ENCODE measurements at regions not wholly inside any gene's neighbourhood (a gene's known extent, or its start where the extent isn't known, plus 50 kb on each side); places are given as distances from the start of the nearest gene placed in this dataset.

GRCh38 chr21:35342440-35342839 is 293.3 kb upstream of the RUNX1 start:
- DNase-seq (ENCODE audit: low read depth): no peak

DNA sequence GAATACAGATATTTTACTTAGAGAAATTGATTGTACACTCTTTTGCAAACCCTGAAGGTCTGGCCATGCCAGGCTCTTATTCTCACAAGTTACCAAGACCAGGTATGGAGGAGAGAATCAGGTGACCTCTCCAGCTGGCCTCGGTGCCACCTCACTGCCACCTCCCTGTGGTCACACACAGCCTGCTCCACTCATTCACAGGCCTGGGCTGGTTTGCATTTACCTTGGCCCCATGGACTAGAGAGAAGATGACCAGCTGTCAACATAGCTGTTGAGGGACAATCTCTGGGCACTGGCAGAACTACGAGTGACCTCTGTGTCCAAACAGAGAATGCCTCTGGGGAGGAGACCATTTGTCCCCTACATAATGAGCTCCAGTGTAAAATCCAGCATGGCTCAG is 291.2 kb upstream of the RUNX1 start:
- DNase-seq (ENCODE audit: low read depth): no peak

DNA sequence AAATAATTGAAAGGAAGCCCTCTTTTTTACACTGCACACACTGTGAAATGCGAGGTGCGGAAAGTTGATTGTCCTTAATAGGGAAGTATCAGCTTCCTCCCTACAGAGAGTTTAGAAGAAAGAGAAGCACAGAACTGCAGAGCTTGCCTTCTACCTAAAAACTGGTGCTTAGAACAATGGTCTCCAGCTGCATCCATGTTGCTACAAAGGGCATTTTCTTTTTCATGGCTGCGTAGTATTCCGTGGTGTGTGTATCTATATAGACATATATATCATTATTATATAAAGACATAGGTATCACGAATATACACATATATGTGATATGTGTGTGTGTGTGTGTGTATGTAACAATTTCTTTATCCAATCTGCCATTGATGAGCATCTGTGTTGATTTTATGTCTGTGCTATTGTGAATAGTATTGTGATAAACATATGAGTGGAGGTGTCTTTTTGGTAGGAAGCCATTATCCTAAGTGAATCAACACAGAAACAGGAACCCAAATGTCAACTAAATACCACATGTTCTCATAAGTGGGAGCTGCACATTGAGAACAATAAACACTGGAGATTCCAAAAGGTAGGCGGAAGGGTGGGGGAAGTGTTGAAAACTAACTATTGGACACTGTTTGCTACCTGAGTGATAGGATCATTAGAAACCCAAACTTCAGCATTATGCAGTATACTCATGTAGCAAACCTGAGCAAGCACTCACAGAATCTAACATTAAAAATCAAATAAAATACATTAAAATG is 290.0 kb upstream of the RUNX1 start:
- DNase-seq (ENCODE audit: low read depth): no peak

DNA sequence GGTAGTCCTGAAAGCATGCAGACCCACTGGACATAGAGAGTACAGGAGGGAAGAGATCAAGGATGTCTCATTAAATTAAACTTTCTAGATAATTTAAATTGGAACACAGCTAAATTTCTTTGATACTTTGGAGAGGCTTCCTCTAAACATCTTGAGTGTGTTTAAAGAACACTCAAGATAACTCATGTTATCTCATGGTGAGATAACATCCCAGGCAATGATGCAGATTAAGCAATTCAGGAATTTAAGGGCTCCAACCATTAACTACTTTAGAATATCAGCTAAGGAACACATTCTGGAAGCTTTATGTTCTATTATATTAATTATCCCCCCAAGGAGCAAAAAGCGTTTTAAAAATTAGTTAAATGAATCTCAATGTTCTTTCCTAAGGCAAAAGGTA is 289.2 kb upstream of the RUNX1 start:
- no peak for DNase-seq (ENCODE audit: low read depth)

- no peak for DNase-seq (ENCODE audit: low read depth)
Measured at GRCh38 chr21:35337573-35337972, 288.5 kb upstream of the RUNX1 start.

DNA sequence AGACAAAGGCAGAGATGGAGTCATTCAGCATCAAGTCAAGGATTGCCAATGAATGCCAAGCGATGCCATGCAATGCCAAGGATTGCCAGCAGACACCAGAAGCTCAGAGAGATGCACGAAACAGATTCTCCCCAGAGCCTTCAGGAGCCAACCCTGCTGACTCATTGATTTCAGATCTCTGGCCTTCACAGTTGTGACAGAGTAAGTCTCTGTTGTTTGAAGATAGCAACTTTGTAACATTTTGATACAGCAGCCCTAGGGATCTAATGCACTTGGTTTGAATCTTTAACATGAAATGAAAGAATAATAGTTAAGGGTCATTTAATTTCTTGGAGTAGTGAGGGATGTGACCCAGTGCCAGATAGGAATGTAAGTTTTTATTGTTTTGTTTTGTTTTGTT is 287.4 kb upstream of the RUNX1 start:
- no peak for DNase-seq (ENCODE audit: low read depth)

DNA sequence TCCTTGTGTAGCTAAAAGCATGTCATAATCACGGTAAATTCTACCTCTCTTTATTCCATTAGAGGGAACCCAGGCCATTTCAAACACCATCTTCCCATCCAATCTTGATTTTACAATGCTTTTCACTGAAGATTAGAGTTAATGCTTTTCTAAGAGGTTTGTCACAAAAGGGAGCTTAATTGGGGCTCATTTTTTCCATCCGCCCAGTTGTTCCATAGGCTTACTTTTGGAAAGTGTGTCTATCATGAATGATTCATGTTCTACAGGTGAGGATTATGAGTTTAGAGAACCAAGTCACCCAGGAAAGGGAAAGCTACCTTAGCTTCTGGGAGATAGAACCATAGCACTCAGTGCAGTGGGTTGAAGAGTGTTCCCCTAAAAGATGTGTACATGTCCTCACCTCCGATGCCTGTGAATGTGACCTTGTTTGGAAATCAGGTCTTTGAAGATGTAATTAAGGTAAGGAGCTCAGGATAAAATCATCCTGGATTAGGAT is 286.9 kb upstream of the RUNX1 start:
- no peak for DNase-seq (ENCODE audit: low read depth)

GRCh38 chr21:35333831-35334618 is 284.9 kb upstream of the RUNX1 start:
- DNase-seq (ENCODE audit: low read depth): no peak

GRCh38 chr21:35332841-35333426 is 283.8 kb upstream of the RUNX1 start:
- no peak for DNase-seq (ENCODE audit: low read depth)

DNA sequence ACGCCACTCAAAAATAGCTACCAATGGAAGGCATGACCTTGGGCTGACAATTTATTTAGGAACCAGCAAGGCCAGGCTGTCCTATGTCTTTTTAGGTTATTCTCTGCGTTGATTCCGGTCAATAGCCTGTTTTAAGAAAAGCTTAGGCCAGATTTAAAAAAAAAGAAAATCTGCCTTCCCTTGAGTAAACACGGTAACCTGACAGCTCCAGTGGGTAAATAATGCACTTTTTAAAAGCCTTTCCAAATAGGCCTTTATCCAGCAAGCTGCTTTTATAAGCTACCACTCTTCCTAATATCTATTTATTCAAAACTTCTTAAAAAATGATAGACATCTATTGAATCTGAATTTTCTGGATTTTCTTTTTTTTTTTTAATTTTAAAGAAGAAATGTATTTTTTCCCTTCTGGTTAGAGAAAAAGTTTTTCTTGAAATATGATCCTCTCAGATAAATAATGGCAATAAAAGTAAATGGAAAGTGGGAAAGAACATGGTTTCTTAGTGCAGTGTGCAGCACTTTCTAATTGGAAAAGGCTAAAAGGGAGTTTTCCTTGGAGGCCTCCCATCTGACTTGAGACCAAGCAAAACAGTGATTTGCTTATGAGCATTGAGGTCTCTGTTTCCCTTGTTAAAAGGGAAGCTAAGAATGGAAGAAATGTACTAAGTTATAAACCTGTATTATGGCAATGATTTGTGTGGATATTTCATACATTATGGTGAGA is 281.0 kb upstream of the RUNX1 start:
- no peak for DNase-seq (ENCODE audit: low read depth)

- DNase-seq (ENCODE audit: low read depth): no peak
Measured at GRCh38 chr21:35328856-35329455, 279.9 kb upstream of the RUNX1 start.

DNA sequence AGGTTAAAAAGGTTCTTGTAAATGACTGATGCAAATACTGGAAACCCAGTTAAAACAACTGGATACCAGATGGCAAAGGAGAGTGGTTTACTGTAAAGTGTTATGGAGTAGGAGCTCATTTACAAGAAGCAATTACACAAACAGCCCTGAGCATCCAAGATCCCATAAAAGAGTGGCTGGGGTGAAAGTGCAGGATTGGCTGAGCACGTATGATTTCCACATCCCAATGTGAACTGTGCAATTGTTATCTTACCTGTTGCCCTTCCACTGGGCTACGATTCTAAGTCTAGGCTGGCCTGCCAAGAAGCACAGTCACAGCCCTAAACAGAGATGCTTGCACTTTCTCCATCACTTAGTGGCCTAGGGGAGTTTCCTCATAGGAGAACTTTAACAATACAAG is 277.6 kb upstream of the RUNX1 start:
- no peak for DNase-seq (ENCODE audit: low read depth)

- DNase-seq (ENCODE audit: low read depth): no peak
Measured at GRCh38 chr21:35325953-35326352, 276.9 kb upstream of the RUNX1 start.

- DNase-seq (ENCODE audit: low read depth): peak; percentile 27
Measured at GRCh38 chr21:35324372-35325220, 275.5 kb upstream of the RUNX1 start.

DNA sequence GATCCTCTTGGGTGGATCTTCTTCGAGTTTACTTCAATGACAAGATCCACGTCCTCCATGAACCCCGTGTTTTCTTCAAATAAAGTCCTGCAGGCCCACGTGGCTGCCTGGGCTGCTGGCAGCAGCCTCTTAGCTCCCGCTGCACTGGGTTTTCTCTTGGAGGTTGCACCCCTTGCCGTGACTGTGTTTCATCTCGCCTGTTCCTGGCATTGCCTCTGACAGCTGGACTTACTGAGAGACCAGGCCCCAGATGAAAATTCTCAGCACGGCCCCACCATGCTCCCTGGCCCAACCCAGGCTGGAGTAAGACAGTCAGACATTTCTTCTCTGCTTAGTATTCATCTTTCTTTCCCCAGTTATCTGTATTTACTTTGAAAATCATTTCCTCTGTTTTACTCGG is 274.8 kb upstream of the RUNX1 start:
- no peak for DNase-seq (ENCODE audit: low read depth)

GRCh38 chr21:35321322-35322200 is 272.5 kb upstream of the RUNX1 start:
- DNase-seq (ENCODE audit: low read depth): no peak

DNA sequence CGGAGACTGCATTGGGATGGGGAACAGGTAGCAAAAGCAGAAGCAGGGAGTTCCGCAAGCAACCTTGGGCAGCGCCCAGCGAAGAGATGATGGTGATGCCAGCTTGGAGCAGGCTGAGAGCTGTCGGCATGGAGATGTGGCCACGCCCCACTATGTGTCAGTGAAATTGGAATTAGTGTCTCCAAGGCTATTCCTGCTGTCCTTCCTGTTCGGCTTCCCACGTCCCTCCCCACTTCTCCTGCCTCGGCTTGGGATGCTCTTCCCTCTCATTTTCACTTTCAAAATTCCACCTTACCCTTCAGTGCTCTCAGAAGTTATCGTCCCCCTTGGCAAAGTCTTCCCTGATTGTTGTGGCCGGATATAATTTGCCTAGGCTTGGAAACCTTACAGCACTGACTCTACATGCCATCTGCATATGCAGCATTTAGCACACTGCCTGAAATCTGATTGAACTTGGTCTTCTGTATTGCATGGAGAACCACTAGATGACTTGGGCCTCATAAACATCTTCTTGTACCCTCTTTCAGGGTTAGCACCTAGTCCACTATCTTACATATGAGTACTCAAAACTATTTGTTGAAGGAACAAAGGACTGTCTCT is 270.7 kb upstream of the RUNX1 start:
- DNase-seq (ENCODE audit: low read depth): no peak

GRCh38 chr21:35316933-35317332 is 267.8 kb upstream of the RUNX1 start:
- DNase-seq (ENCODE audit: low read depth): no peak

DNA sequence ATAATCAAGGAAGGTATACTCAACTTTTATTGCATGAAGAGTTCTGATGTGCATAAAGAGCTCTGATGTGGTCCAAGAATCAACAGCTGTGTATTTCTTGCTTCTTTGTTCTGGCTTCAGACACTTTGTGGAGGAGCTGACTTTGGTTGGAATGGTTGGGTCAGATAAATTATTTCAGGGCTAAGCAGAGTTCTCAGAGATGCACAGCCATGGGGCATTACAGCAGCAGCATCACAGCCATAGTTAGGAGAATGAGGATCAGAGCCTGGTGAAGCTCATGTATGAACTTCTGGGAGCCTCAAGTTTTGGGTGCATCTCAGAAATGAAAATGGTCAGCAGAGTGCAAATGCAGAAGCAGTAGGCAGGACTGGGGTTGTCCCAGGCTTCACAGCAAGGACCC is 267.4 kb upstream of the RUNX1 start:
- no peak for DNase-seq (ENCODE audit: low read depth)

Measured in fibroblast of the conjunctiva (primary cell).